Muscle layer of duodenum (tissue), 2 donors: ENCODE measurements at regions not wholly inside any gene's neighbourhood (a gene's known extent, or its start where the extent isn't known, plus 50 kb on each side); places are given as distances from the start of the nearest gene placed in this dataset.

ENCODE experiments used
- H3K27ac ChIP-seq: one replicate; pipeline ENCODE4 v1.7.0; 2013; ENCODE audit warnings: mild to moderate bottlenecking, low read length
- H3K27me3 ChIP-seq: one replicate; pipeline ENCODE4 v1.7.0; 2013; ENCODE audit warnings: low read depth, mild to moderate bottlenecking, control low read depth, low read length
- H3K36me3 ChIP-seq, 2 donors: one replicate each; pipeline ENCODE4 v1.7.0; 2013; ENCODE audit warnings: low read length in 2 of 2, control low read depth in 1 of 2, mild to moderate bottlenecking in 1 of 2; ENCODE audit not compliant: insufficient read depth in 2 of 2, control insufficient read depth in 1 of 2
- H3K4me1 ChIP-seq, 2 donors: one replicate each; pipeline ENCODE4 v1.7.0; 2013; ENCODE audit warnings: low read length in 2 of 2, mild to moderate bottlenecking in 2 of 2, control low read depth in 1 of 2, moderate library complexity in 1 of 2; ENCODE audit not compliant: insufficient read depth in 2 of 2, control insufficient read depth in 1 of 2
- H3K4me3 ChIP-seq, 2 donors: one replicate each; pipeline ENCODE4 v1.7.0; 2013; ENCODE audit warnings: low read length in 2 of 2, low read depth in 1 of 2, mild to moderate bottlenecking in 1 of 2
- H3K9me3 ChIP-seq, 2 donors: one replicate each; pipeline ENCODE4 v1.7.0; 2013; ENCODE audit warnings: low read length in 2 of 2, control low read depth in 1 of 2, mild to moderate bottlenecking in 1 of 2; ENCODE audit not compliant: control insufficient read depth in 1 of 2
- donor health status: healthy.

DNA sequence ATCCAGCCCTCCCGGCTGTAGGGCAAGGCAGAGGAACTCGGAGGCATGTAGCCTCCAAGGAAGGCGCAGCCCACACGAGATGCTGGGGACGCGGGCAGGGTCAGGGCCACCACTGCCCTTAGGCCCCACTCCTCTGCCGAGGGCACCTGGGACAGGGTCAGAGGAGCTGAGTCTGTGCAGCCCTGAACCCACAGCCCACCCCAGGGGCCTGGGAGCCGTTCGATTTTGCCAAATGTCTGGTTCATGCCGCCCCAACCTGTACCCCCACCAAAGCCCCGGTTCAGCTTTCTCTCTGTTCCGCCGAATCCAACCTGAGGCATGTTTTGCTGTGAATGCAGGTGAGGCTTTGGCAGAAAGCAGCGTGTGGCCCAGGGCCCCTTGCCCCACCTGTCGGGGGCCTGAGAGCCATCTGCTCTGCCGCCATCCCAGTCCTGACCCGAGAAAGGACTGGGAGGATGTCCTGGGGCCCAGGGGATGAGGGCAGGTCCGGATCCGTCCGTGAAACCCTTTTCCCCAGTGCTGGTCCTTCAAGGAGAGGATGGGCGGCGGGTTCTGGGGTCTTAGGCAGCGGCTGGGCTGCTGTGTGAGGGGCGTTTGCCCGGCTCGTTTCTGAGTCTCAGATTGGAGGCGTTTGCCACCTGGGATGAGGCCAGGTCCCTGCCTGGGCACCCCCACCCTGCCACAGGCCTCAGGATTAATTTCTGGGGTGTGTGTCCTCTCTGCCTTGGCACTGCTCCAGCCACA lies 79.3 kb upstream of the GATA5 start:
- peaks cover 0 to 68% of the 10 kb centered on the region in 2 donors for H3K4me1 ChIP-seq
- no peaks in the 10 kb centered on the region for H3K9me3 ChIP-seq
- no peaks in the 10 kb centered on the region for H3K36me3 ChIP-seq
- no peak overlapping the region for H3K27ac ChIP-seq
- H3K27me3 ChIP-seq: no peaks in the 10 kb centered on the region
- no peak overlapping the region for H3K4me3 ChIP-seq

DNA sequence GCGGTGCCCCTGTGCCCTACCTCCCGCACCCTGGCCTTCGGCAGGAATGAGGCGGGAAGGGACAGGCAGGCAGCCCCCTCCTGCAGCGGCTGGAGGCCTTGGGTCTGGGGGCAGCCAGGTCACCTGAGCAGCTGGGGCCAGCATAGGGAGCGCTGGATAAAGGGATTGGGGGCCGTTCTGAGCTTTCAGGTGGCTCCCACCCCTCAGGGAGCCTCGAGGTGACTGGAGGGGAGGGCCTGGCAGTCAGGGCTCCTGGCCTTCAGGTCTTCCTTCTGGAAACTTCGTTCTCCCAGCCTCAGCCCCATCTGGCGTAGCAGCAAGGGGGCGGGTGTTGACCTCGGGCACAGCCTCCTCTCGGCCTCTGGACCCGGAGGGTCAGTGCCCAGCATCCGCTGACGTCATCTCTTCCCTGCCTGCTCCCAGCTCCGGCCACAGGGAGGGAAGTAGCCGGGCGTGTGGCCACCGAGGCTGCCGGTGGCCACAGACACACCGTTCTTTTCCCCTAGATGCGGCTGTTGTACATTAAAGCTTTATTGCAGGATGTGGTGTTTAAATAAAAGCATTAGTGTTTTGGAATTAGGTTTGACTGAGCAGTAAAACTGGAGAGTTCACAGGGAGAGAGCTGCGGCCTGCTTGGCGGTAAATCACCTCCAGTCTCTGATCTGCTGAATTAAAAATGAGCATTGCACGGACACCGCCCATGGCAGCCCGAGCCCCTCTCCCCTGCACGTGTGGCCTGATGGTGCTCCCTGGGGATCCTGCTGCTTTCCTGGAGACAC lies 80.0 kb upstream of the GATA5 start:
- H3K27me3 ChIP-seq: no peaks in the 10 kb centered on the region
- H3K27ac ChIP-seq: no peak overlapping the region
- H3K9me3 ChIP-seq: no peaks in the 10 kb centered on the region
- H3K36me3 ChIP-seq: no peaks in the 10 kb centered on the region
- H3K4me3 ChIP-seq: no peak overlapping the region
- H3K4me1 ChIP-seq: peaks cover 0 to 66% of the 10 kb centered on the region in 2 donors

DNA sequence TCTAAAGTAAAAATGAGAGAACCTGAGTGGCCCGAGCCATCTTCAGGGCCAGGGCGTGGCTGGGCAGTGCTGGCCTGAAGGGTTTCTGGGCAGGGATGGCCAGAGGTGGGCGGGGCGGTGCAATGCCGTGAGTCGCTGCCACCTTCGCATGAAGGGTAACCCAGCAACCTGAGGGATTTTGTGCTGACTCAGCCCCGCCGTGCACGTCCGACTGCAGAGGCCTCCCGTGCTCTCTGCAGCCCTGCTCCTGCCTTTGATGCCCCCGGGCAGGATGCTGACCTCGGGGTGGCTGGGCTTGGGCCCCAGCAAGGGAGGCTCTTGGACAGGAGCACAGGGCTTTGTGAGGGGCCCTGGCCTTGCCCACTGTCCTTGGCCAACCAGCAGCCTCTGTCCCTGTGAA lies 81.7 kb upstream of the GATA5 start:
- peaks cover 0 to 57% of the 10 kb centered on the region in 2 donors for H3K4me1 ChIP-seq
- H3K36me3 ChIP-seq: no peaks in the 10 kb centered on the region
- peaks cover 8% of the 10 kb centered on the region for H3K27me3 ChIP-seq
- H3K4me3 ChIP-seq: no peak overlapping the region
- H3K27ac ChIP-seq: no peak overlapping the region
- H3K9me3 ChIP-seq: no peaks in the 10 kb centered on the region

DNA sequence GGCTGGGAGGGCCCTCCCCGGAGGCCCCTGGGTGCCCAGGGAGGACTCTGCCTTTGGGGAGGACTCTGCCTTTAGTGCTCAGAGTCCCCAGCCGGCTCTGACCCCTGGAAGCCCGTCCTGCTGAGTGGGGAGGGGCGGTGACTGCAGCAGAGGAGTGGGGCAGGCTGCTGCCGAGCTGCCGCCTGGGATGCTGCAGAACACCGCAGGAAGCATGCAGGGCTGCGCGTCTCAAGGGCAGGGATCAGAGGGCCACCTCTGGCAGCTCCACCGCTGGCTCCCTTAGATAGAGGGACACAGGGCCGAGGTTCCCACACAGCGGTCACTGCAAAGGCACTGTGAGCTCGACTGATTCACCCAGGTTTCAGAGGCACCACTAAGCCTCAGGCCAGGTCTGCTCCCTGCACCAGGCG lies 82.2 kb upstream of the GATA5 start:
- H3K36me3 ChIP-seq: no peaks in the 10 kb centered on the region
- peaks cover 8% of the 10 kb centered on the region for H3K27me3 ChIP-seq
- no peaks in the 10 kb centered on the region for H3K9me3 ChIP-seq
- peaks cover 0 to 52% of the 10 kb centered on the region in 2 donors for H3K4me1 ChIP-seq
- no peak overlapping the region for H3K27ac ChIP-seq
- no peak overlapping the region for H3K4me3 ChIP-seq

DNA sequence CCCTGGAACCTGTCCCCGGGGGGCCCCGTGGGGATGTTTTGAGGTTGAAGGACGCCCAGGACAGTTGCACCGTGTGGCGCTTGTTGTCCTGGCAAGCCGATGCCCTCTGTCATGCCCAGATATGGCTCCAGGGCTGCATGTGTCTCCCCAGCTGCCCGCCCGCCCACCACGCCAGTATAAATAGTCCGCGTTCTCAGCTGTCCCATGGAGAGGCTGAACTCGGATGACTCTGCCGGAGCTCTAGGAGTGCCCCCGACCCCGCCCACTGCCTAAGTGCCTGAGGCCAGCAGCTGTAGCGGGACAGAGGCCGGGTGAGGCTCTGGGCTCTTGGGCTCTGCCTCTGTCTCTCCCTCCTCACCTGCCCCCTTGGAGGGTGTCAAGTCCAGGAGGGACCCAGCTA lies 83.0 kb upstream of the GATA5 start:
- H3K27ac ChIP-seq: no peak overlapping the region
- H3K4me3 ChIP-seq: no peak overlapping the region
- peaks cover 8% of the 10 kb centered on the region for H3K27me3 ChIP-seq
- no peaks in the 10 kb centered on the region for H3K36me3 ChIP-seq
- peaks cover 0 to 44% of the 10 kb centered on the region in 2 donors for H3K4me1 ChIP-seq
- H3K9me3 ChIP-seq: no peaks in the 10 kb centered on the region

DNA sequence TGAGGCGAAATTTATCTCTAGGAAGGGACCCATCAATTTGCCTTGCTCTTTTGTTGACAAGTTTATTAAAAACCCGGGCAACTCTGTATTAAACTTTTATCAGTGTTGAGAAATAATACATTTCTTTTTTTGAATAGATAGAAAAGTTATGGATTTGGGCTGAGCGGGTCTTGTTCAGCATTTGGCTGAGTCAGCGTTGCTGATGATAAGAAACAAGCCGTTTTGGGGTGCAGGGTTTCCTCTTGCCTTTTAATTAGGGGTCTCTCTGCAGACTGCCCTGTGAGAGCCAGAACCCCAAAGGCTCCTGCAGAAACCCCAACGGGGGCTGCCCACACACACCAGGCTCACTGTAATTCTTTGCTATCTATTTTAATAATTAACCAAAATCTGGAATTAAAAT lies 82.1 kb upstream of the SLCO4A1 start:
- Histone ChIP-seq H3K27me3 (peaks cover 8% of the 10 kb centered on the region), H3K36me3 (no peaks in the 10 kb centered on the region), H3K27ac (no peak overlapping the region), H3K9me3 (no peaks in the 10 kb centered on the region), H3K4me1 (peaks cover 0 to 34% of the 10 kb centered on the region in 2 donors), H3K4me3 (no peak overlapping the region)

DNA sequence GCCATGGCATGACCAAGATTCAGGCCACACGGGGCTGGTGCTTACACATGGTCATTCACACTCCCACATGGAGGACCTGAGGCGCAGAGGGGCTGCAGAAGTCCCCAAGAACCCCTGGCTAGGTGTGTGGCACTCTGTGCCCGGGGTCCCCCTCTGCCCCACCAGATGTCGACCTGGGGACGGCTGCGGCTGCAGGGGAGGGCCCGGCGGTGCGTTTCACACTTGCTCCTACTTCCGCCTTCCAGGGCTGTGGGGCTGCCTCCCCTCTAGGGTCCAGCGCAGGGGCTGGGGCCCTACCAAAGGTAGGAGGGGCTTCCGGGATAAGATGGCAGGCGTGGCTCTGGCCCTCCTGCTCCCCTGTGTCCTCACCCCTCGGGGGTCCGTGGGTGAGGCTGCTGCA lies 81.1 kb upstream of the SLCO4A1 start:
- peaks cover 8% of the 10 kb centered on the region for H3K27me3 ChIP-seq
- H3K36me3 ChIP-seq: no peaks in the 10 kb centered on the region
- H3K9me3 ChIP-seq: no peaks in the 10 kb centered on the region
- no peak overlapping the region for H3K4me3 ChIP-seq
- H3K4me1 ChIP-seq: peaks cover 0 to 24% of the 10 kb centered on the region in 2 donors
- H3K27ac ChIP-seq: no peak overlapping the region

DNA sequence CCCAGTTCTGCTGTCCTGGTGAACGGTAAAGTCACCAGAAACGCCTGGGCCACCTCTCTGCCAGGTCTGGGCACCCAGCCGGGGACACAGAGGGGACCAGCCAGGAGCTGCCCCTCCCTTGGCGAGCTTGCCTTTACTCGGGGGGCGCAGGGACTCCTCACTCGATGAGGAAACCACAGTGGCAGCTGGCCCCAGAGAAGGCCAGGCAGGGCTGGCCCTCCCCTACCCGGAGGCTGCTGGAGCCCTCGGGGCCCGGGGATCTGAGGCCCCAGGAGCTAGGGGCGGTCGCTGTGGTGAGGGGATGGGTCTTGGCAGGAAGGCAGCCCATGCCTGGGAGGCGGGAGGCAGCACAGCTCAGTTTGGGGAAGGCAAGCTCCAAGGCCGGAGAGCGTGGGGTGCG lies 80.4 kb upstream of the SLCO4A1 start:
- Histone ChIP-seq H3K27ac (no peak overlapping the region), H3K4me3 (no peak overlapping the region), H3K9me3 (no peaks in the 10 kb centered on the region), H3K36me3 (no peaks in the 10 kb centered on the region), H3K27me3 (peaks cover 8% of the 10 kb centered on the region), H3K4me1 (peaks cover 0 to 22% of the 10 kb centered on the region in 2 donors)

DNA sequence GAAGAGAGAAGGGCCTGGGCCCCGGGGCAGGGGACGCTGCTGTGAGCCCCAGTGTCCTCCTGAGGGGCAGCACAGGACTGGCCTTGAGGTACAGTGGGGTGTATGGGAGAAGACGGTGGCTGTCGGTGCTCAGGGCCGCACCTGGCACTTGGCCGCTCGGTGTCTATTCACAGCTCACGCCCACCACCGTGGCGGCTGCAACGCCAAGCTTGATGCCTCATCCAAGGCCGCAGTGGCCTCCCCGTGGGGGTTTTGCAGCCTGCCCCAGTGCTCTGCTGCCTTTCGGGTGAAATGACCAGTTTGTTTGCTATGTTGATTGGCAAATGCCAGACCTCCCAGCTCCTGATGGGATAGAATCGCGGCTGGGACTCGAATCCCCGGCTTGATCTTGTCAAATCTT lies 79.5 kb upstream of the SLCO4A1 start:
- Histone ChIP-seq H3K9me3 (no peaks in the 10 kb centered on the region), H3K36me3 (no peaks in the 10 kb centered on the region), H3K4me1 (peaks cover 0 to 15% of the 10 kb centered on the region in 2 donors), H3K27ac (no peak overlapping the region), H3K4me3 (no peak overlapping the region), H3K27me3 (peaks cover 8% of the 10 kb centered on the region)

DNA sequence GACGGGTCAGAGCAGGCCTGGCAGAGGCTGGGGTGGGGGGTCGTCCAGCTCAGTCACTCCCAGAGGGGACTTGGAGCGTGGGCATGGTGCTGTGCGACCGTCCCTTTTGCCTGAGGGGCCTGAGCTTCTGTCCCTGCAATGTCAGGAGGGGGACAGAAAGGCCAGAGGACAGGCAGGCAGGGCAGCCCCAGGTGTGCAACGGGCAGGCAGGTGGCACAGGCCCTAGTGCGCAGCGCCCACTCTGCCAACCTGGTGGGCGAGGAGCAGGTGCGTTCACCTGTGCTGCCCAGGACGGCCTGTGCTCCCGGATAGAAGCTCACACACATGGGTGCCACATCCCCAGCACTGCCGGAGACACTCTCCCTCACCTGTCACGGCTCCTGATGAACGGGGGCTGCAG lies 78.7 kb upstream of the SLCO4A1 start:
- no peak overlapping the region for H3K4me3 ChIP-seq
- peaks cover 8% of the 10 kb centered on the region for H3K27me3 ChIP-seq
- H3K4me1 ChIP-seq: peaks cover 0 to 8% of the 10 kb centered on the region in 2 donors
- no peaks in the 10 kb centered on the region for H3K9me3 ChIP-seq
- H3K27ac ChIP-seq: no peak overlapping the region
- H3K36me3 ChIP-seq: no peaks in the 10 kb centered on the region

DNA sequence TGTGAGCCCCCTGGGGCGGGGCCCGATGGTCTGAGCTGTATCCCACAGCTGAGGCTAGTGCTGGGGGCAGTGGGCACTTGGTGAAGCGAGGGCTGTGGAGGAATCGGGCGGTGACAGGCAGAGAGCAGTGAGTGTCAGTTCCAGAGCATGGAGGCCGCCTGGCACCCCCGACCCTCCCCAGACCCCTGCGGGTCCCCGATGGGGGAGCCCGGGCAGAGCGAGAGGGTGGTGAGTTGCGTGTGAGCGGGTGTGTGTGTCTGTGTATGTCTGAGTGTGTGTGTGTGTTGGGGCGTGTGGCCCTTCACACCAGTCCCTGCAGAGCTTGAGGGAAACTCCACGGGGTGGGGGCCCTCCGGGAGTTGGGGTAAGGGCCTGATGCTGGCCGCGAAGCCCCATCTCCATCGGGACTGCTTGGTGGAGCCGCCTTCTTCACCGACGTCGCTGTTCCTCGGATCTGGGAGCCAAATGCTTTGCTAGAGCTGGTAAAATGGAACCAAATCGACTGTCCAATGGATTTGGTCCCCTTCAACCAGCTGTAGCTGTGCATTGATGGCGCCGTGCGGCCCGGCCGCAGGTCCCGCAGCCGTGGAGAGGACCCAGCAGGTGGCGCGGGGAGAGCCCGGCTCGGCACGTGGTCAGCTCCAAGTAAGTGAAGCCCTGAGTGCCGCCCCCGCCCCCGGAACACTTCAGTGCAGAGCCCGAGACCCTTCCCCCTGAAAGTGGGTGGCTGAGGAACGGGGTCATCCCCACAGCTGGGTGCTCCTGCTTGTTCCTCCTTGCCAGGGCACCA lies 77.7 kb upstream of the SLCO4A1 start:
- Histone ChIP-seq H3K9me3 (no peaks in the 10 kb centered on the region), H3K4me1 (no peaks in the 10 kb centered on the region), H3K27me3 (peaks cover 8% of the 10 kb centered on the region), H3K27ac (no peak overlapping the region), H3K4me3 (no peak overlapping the region), H3K36me3 (no peaks in the 10 kb centered on the region)
